Fibroblast of lung (primary cell): ENCODE measurements at regions not wholly inside any gene's neighbourhood (a gene's known extent, or its start where the extent isn't known, plus 50 kb on each side); places are given as distances from the start of the nearest gene placed in this dataset.

Source experiments
- EZH2 ChIP-seq: IDR thresholded peaks from 2 replicates; pipeline ENCODE4 v1.5.1; 2012; ENCODE audit warnings: low read length, control low read depth, mild to moderate bottlenecking; ENCODE audit errors: missing control alignments
- TF ChIP-seq, protein P1 (sequence below), 2 donors: IDR thresholded peaks in 1 of 2; conservative IDR thresholded peaks in 1 of 2; 1 replicate in 1 of 2; 2 replicates in 1 of 2; pipeline ENCODE4 v1.5.1; 2011 to 2012; ENCODE audit warnings: low read length in 2 of 2, control low read depth in 1 of 2, inconsistent platforms in 1 of 2, low read depth in 1 of 2, mild to moderate bottlenecking in 1 of 2

GRCh38 chr12:88955531-88955930, 375.3 kb upstream of the KITLG start:
- TF ChIP-seq, protein P1, sequence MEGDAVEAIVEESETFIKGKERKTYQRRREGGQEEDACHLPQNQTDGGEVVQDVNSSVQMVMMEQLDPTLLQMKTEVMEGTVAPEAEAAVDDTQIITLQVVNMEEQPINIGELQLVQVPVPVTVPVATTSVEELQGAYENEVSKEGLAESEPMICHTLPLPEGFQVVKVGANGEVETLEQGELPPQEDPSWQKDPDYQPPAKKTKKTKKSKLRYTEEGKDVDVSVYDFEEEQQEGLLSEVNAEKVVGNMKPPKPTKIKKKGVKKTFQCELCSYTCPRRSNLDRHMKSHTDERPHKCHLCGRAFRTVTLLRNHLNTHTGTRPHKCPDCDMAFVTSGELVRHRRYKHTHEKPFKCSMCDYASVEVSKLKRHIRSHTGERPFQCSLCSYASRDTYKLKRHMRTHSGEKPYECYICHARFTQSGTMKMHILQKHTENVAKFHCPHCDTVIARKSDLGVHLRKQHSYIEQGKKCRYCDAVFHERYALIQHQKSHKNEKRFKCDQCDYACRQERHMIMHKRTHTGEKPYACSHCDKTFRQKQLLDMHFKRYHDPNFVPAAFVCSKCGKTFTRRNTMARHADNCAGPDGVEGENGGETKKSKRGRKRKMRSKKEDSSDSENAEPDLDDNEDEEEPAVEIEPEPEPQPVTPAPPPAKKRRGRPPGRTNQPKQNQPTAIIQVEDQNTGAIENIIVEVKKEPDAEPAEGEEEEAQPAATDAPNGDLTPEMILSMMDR (conservative IDR thresholded peaks at IDR 0.05 in 1 of 2, IDR thresholded peaks at IDR 0.05 in 1 of 2; ENCODE audit: low read depth in 1 of 2, low read length in 2 of 2), result no peak
- no peak for TF ChIP-seq EZH2
